DND-41 (cell line): ENCODE measurements at regions not wholly inside any gene's neighbourhood (a gene's known extent, or its start where the extent isn't known, plus 50 kb on each side); places are given as distances from the start of the nearest gene placed in this dataset.

Source experiments
- EZH2 ChIP-seq: IDR thresholded peaks from 3 replicates; pipeline ENCODE4 v1.6.1; 2012; ENCODE audit warnings: borderline replicate concordance, low read depth, mild to moderate bottlenecking, moderate library complexity, low read length, inconsistent platforms; ENCODE audit not compliant: severe bottlenecking
- TF ChIP-seq, protein P1 (sequence below): IDR thresholded peaks from 2 replicates; pipeline ENCODE4 v1.5.1; 2012; ENCODE audit warnings: borderline replicate concordance, low read length, moderate library complexity, mild to moderate bottlenecking; ENCODE audit not compliant: poor library complexity, severe bottlenecking; ENCODE audit errors: extremely low read depth

GRCh38 chr5:130731839-130732238 lies 433.2 kb downstream of the HINT1 start:
- TF ChIP-seq, protein P1, sequence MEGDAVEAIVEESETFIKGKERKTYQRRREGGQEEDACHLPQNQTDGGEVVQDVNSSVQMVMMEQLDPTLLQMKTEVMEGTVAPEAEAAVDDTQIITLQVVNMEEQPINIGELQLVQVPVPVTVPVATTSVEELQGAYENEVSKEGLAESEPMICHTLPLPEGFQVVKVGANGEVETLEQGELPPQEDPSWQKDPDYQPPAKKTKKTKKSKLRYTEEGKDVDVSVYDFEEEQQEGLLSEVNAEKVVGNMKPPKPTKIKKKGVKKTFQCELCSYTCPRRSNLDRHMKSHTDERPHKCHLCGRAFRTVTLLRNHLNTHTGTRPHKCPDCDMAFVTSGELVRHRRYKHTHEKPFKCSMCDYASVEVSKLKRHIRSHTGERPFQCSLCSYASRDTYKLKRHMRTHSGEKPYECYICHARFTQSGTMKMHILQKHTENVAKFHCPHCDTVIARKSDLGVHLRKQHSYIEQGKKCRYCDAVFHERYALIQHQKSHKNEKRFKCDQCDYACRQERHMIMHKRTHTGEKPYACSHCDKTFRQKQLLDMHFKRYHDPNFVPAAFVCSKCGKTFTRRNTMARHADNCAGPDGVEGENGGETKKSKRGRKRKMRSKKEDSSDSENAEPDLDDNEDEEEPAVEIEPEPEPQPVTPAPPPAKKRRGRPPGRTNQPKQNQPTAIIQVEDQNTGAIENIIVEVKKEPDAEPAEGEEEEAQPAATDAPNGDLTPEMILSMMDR, result no peak
- TF ChIP-seq EZH2, result no peak
